ENCODE measurements at regions not wholly inside any gene's neighbourhood (a gene's known extent, or its start where the extent isn't known, plus 50 kb on each side); places are given as distances from the start of the nearest gene placed in this dataset.

- TF ChIP-seq CTCF (IDR thresholded peaks at IDR 0.05): no peak
- TF ChIP-seq POLR2A (IDR thresholded peaks at IDR 0.05): no peak
Observed at GRCh38 chrY:13053501-13053900, 148.8 kb downstream of the DDX3Y start.
